Endodermal cell (in vitro differentiated cells): ENCODE measurements at regions not wholly inside any gene's neighbourhood (a gene's known extent, or its start where the extent isn't known, plus 50 kb on each side); places are given as distances from the start of the nearest gene placed in this dataset.
"Not testable (repeated sequence)": the region's sequence is repeated elsewhere in the genome, so short reads cannot be mapped to it uniquely, and the experiment has no call there.

Source experiments
- DNase-seq: peaks from one replicate; pipeline ENCODE4 v3.0.0-alpha.2; 2017
- H3K27ac ChIP-seq: 2 replicates; pipeline ENCODE4 v1.5.1; 2013; ENCODE audit warnings: mild to moderate bottlenecking, low read depth, low read length, moderate library complexity
- H3K27me3 ChIP-seq: 2 replicates; pipeline ENCODE4 v1.6.1; 2013; ENCODE audit warnings: mild to moderate bottlenecking, low read length, moderate library complexity; ENCODE audit not compliant: insufficient read depth, control insufficient read depth, poor library complexity, severe bottlenecking
- H3K36me3 ChIP-seq: 2 replicates; pipeline ENCODE4 v1.7.0; 2013; ENCODE audit warnings: mild to moderate bottlenecking, low read length, moderate library complexity; ENCODE audit not compliant: control insufficient read depth, insufficient read depth
- H3K4me1 ChIP-seq: one replicate; pipeline ENCODE4 v1.7.0; 2013; ENCODE audit warnings: low read length; ENCODE audit not compliant: control insufficient read depth, insufficient read depth
- H3K4me3 ChIP-seq: 2 replicates; pipeline ENCODE4 v1.5.1; 2013; ENCODE audit warnings: mild to moderate bottlenecking, low read length, moderate library complexity
- H3K9ac ChIP-seq: 2 replicates; pipeline ENCODE4 v1.6.1; 2013; ENCODE audit warnings: mild to moderate bottlenecking, low read length, moderate library complexity; ENCODE audit not compliant: poor library complexity, severe bottlenecking; ENCODE audit errors: extremely low read depth
- H3K9me3 ChIP-seq: 2 replicates; pipeline ENCODE4 v1.6.1; 2013; ENCODE audit warnings: mild to moderate bottlenecking, low read length, moderate library complexity; ENCODE audit not compliant: control insufficient read depth
- H3K27ac Mint-ChIP-seq: 2 replicates; pipeline ENCODE4 v1.8.0; 2020; ENCODE audit warnings: mixed read lengths
- H3K27me3 Mint-ChIP-seq: 2 replicates; pipeline ENCODE4 v1.8.0; 2021; ENCODE audit warnings: mild to moderate bottlenecking, mixed read lengths; ENCODE audit not compliant: insufficient read depth
- H3K36me3 Mint-ChIP-seq: 2 replicates; pipeline ENCODE4 v1.8.0; 2020; ENCODE audit warnings: low read depth, mixed read lengths
- H3K4me1 Mint-ChIP-seq: 2 replicates; pipeline ENCODE4 v1.8.0; 2020; ENCODE audit warnings: mixed read lengths
- H3K4me3 Mint-ChIP-seq: 2 replicates; pipeline ENCODE4 v1.8.0; 2020; ENCODE audit warnings: mild to moderate bottlenecking, moderate library complexity, mixed read lengths
- H3K9me3 Mint-ChIP-seq: 2 replicates; pipeline ENCODE4 v1.8.0; 2020; ENCODE audit warnings: mild to moderate bottlenecking, mixed read lengths
- WGBS, 2 experiments: methylation state at CpG; one replicate each; pipeline versions ENCODE4 v1.1.5 to v1.1.7; 2013; ENCODE audit warnings: missing lambda C conversion rate in 2 of 2, mixed read lengths in 1 of 2; ENCODE audit not compliant: insufficient coverage in 1 of 2, insufficient read length in 1 of 2; 5-methylcytosine and 5-hydroxymethylcytosine counted together
- TF ChIP-seq, protein P1 (sequence below): fragments of 200-600 bp; sonication (generic); conservative IDR thresholded peaks from 2 replicates; pipeline ENCODE4 v1.5.0; 2021; ENCODE audit warnings: antibody characterized with exemption, mild to moderate bottlenecking

DNA sequence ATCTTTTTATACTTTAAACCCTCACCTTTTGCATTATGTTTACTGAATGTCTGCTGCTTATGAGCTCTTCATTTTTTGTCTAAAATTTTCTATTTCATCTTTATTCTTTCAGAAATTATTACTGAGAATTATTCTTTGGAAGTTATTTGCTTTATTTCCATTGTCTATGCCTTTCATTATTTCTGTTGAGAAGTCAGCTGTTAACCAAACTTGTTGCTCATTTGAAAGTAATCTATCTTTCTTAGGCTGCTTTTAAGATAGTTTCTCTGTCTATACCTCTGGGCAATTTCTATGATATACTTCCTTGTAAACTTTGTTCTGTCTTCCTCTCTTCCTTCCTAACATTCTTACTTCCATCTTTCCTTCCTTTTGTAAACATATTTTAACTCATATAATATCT is 1165.9 kb upstream of the CELF2 start:
- H3K4me1 Mint-ChIP-seq: no peaks in the 10 kb centered on the region
- Histone ChIP-seq H3K4me3 (no peak overlapping the region), H3K9me3 (peaks cover 36% of the 10 kb centered on the region), H3K9ac (no peak overlapping the region), H3K27ac (no peak overlapping the region), H3K27me3 (no peaks in the 10 kb centered on the region), H3K4me1 (no peaks in the 10 kb centered on the region), H3K36me3 (no peaks in the 10 kb centered on the region)
- peaks cover 5% of the 10 kb centered on the region for H3K36me3 Mint-ChIP-seq
- no peak for DNase-seq
- H3K9me3 Mint-ChIP-seq: peaks cover 41% of the 10 kb centered on the region
- no peaks in the 10 kb centered on the region for H3K27me3 Mint-ChIP-seq
- TF ChIP-seq, protein P1, sequence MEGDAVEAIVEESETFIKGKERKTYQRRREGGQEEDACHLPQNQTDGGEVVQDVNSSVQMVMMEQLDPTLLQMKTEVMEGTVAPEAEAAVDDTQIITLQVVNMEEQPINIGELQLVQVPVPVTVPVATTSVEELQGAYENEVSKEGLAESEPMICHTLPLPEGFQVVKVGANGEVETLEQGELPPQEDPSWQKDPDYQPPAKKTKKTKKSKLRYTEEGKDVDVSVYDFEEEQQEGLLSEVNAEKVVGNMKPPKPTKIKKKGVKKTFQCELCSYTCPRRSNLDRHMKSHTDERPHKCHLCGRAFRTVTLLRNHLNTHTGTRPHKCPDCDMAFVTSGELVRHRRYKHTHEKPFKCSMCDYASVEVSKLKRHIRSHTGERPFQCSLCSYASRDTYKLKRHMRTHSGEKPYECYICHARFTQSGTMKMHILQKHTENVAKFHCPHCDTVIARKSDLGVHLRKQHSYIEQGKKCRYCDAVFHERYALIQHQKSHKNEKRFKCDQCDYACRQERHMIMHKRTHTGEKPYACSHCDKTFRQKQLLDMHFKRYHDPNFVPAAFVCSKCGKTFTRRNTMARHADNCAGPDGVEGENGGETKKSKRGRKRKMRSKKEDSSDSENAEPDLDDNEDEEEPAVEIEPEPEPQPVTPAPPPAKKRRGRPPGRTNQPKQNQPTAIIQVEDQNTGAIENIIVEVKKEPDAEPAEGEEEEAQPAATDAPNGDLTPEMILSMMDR: no peak
- no peak overlapping the region for H3K27ac Mint-ChIP-seq
- no peak overlapping the region for H3K4me3 Mint-ChIP-seq

DNA sequence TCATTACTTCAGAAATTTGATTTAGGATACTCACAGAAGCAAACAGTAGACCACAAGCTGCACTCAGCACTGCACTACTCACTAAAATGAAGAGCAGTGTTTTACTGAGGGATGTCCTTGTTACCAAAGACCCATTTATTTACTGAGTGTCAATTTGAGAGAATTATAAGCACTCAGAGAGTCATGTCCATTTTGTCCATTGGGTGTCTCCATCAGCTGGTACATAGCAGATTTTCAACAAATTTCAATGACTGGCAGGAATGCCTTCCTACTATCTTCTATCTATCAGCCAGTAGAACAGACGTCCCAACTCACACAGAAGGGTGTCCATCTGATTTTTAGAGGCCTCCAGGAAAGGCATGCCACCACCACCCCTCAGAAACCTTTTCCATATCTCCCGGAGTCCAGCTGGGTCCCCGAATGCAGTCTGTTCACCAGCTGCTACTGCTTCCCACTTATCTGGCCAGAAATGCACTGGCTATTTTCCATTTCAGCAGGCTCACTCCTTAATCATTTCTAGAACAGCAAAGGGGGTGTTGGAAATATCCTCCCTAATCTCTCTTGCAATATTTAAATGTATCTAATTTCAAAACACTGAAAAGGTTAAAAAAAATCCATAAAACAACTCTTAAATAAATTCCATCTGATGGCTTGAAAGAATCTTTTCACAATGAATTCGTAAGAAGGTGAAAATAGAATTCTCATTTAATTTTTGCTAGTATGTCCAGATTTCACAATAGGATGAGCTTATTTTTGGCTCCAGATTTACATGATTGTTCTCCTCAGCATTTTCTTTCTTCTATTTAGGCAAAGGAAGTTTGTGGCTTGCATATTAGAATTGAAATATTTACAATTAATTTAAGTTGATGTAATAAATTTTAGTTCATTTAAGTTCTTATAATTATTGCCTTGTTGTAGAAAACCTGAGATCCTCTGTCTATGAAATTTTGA is 1164.0 kb upstream of the CELF2 start:
- Histone ChIP-seq H3K9ac (no peak overlapping the region), H3K9me3 (peaks cover 38% of the 10 kb centered on the region), H3K27ac (no peak overlapping the region), H3K4me1 (no peaks in the 10 kb centered on the region), H3K36me3 (no peaks in the 10 kb centered on the region), H3K4me3 (no peak overlapping the region), H3K27me3 (no peaks in the 10 kb centered on the region)
- Mint-ChIP-seq H3K9me3 (peaks cover 42% of the 10 kb centered on the region), H3K27ac (no peak overlapping the region), H3K4me1 (no peaks in the 10 kb centered on the region), H3K27me3 (no peaks in the 10 kb centered on the region), H3K36me3 (peaks cover 5% of the 10 kb centered on the region), H3K4me3 (no peak overlapping the region)
- 86 to 91% methylated on average over 1 to 4 of the region's 4 CpGs for WGBS, 2 experiments
- no peak for DNase-seq
- TF ChIP-seq, protein P1: no peak

DNA sequence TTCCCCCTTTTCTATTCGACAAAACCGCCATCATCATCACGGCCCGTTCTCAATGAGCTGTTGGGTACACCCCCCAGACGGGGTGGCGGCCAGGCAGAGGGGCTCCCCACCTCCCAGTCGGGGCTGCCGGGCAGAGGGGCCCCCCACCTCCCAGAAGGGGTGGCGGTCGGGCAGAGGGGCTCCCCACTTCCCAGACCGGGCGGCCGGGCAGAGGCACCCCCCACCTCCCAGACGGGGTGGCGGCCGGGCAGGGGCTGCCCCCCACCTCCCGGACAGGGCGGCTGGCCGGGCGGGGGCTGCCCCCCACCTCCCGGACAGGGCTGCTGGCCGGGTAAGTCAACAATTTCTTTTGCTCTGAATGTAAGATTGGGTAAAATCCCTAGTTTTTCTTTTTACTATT is 1162.2 kb upstream of the CELF2 start:
- H3K9me3 Mint-ChIP-seq: peaks cover 40% of the 10 kb centered on the region
- not testable (repeated sequence) for H3K4me3 ChIP-seq, H3K27ac Mint-ChIP-seq, H3K4me1 Mint-ChIP-seq, DNase-seq, H3K36me3 Mint-ChIP-seq, H3K9ac ChIP-seq, H3K27me3 Mint-ChIP-seq, H3K4me3 Mint-ChIP-seq, H3K4me1 ChIP-seq, H3K27me3 ChIP-seq, H3K36me3 ChIP-seq, H3K27ac ChIP-seq
- H3K9me3 ChIP-seq: peaks cover 38% of the 10 kb centered on the region
- WGBS, 2 experiments: 90 to 100% methylated on average over 2 to 20 of the region's 22 CpGs

DNA sequence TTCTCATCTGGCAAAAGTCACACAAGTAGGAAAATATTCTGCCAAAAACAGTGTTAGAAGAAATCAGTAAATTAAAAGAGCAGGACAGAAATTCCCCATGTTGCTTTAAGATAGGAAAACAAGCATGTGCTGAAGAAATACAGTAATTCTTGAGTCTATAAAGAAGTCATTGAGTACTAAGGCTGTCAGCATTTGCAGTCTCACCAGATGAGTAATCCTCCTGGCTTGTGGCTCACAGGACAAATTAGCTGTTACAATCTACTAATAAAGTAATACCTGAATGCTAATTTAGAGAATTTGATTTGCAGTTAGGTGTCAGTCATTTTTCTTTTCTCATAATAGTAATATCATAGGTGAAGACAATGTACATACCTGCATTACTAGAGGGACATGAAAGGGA is 1158.9 kb upstream of the CELF2 start:
- Mint-ChIP-seq H3K36me3 (peaks cover 2% of the 10 kb centered on the region), H3K27me3 (no peaks in the 10 kb centered on the region), H3K27ac (no peak overlapping the region), H3K4me1 (no peaks in the 10 kb centered on the region), H3K4me3 (no peak overlapping the region), H3K9me3 (peaks cover 16% of the 10 kb centered on the region)
- peaks cover 16% of the 10 kb centered on the region for H3K9me3 ChIP-seq
- H3K9ac ChIP-seq: no peak overlapping the region
- H3K4me1 ChIP-seq: no peaks in the 10 kb centered on the region
- TF ChIP-seq, protein P1: no peak
- no peaks in the 10 kb centered on the region for H3K36me3 ChIP-seq
- no peaks in the 10 kb centered on the region for H3K27me3 ChIP-seq
- H3K27ac ChIP-seq: no peak overlapping the region
- no peak for DNase-seq
- H3K4me3 ChIP-seq: no peak overlapping the region
